SK-N-SH treated with all-trans-retinoic acid at 6 μM for 48 hours (cell line): ENCODE measurements at regions not wholly inside any gene's neighbourhood (a gene's known extent, or its start where the extent isn't known, plus 50 kb on each side); places are given as distances from the start of the nearest gene placed in this dataset.

Experiments used
- ATAC-seq: fragments of 200-7000 bp; cut with Tn5 transposase; 3 replicates; pipeline ENCODE4 v1.9.1; 2020; ENCODE audit warnings: mild to moderate bottlenecking, moderate library complexity
- BACH2 ChIP-seq: fragments of 250-450 bp; sonication (Bioruptor Pico); IDR thresholded peaks from 2 replicates; pipeline ENCODE4 v1.9.0; 2021; ENCODE audit warnings: mild to moderate bottlenecking, borderline replicate concordance
- CSDC2 ChIP-seq: fragments of 250-450 bp; sonication (Bioruptor Pico); IDR thresholded peaks from 2 replicates; pipeline ENCODE4 v1.5.0; 2020; ENCODE audit warnings: mild to moderate bottlenecking, moderate library complexity
- CSRNP3 ChIP-seq: fragments of 250-450 bp; sonication (Bioruptor Pico); IDR thresholded peaks from 2 replicates; pipeline ENCODE4 v1.5.1; 2021; ENCODE audit warnings: mild to moderate bottlenecking, moderate library complexity
- GLIS3 ChIP-seq: fragments of 250-450 bp; sonication (Bioruptor Pico); IDR thresholded peaks from 2 replicates; pipeline ENCODE4 v1.5.0; 2020; ENCODE audit warnings: mild to moderate bottlenecking, moderate library complexity
- OSR1 ChIP-seq: fragments of 250-450 bp; sonication (Bioruptor Pico); IDR thresholded peaks from 2 replicates; pipeline ENCODE4 v1.8.0; 2022; ENCODE audit warnings: moderate library complexity, mild to moderate bottlenecking, inconsistent platforms
- PATZ1 ChIP-seq: fragments of 250-450 bp; sonication (Bioruptor Pico); IDR thresholded peaks from 2 replicates; pipeline ENCODE4 v1.8.0; 2020; ENCODE audit warnings: mild to moderate bottlenecking, moderate library complexity, borderline replicate concordance
- PPARA ChIP-seq: fragments of 250-450 bp; sonication (Bioruptor Pico); IDR thresholded peaks from 2 replicates; pipeline ENCODE4 v1.5.0; 2020; ENCODE audit warnings: mild to moderate bottlenecking, borderline replicate concordance
- RARB ChIP-seq: fragments of 250-450 bp; sonication (Bioruptor Pico); IDR thresholded peaks from 2 replicates; pipeline ENCODE4 v1.8.0; 2021; ENCODE audit warnings: mild to moderate bottlenecking, moderate library complexity
- SNAI2 ChIP-seq: fragments of 250-450 bp; sonication (Bioruptor Pico); IDR thresholded peaks from 2 replicates; pipeline ENCODE4 v1.5.0; 2020; ENCODE audit warnings: mild to moderate bottlenecking, moderate library complexity
- TCF4 ChIP-seq: fragments of 250-450 bp; sonication (Bioruptor Pico); IDR thresholded peaks from 2 replicates; pipeline ENCODE4 v1.8.0; 2021; ENCODE audit warnings: mild to moderate bottlenecking, moderate library complexity, borderline replicate concordance
- TOX ChIP-seq: fragments of 250-450 bp; sonication (Bioruptor Pico); IDR thresholded peaks from 2 replicates; pipeline ENCODE4 v1.8.0; 2021; ENCODE audit warnings: mild to moderate bottlenecking, moderate library complexity, borderline replicate concordance
- ZC3H10 ChIP-seq: fragments of 250-450 bp; sonication (Bioruptor Pico); IDR thresholded peaks from 2 replicates; pipeline ENCODE4 v1.5.1; 2021; ENCODE audit warnings: mild to moderate bottlenecking, moderate library complexity
- ZFP30 ChIP-seq: fragments of 450-650 bp; formaldehyde crosslinking; IDR thresholded peaks from 2 replicates; pipeline ENCODE4 v1.5.0; 2022; ENCODE audit warnings: mild to moderate bottlenecking, moderate library complexity
- ZNF565 ChIP-seq: fragments of 450-650 bp; formaldehyde crosslinking; conservative IDR thresholded peaks from 2 replicates; pipeline ENCODE4 v1.5.0; 2020; ENCODE audit warnings: low read depth, mild to moderate bottlenecking, moderate library complexity
- ZNF70 ChIP-seq: fragments of 450-650 bp; formaldehyde crosslinking; IDR thresholded peaks from 2 replicates; pipeline ENCODE4 v1.5.0; 2020; ENCODE audit warnings: mild to moderate bottlenecking, moderate library complexity
- TF ChIP-seq, protein P1 (sequence below): fragments of 250-450 bp; sonication (Bioruptor Pico); IDR thresholded peaks from 2 replicates; pipeline ENCODE4 v1.5.1; 2020; ENCODE audit warnings: low read depth, mild to moderate bottlenecking, moderate library complexity
- TF ChIP-seq, protein P2 (sequence below): fragments of 250-450 bp; sonication (Bioruptor Pico); IDR thresholded peaks from 2 replicates; pipeline ENCODE4 v1.5.0; 2020; ENCODE audit warnings: mild to moderate bottlenecking, moderate library complexity
- TF ChIP-seq, protein P3 (sequence below): fragments of 250-450 bp; sonication (Bioruptor Pico); IDR thresholded peaks from 2 replicates; pipeline ENCODE4 v1.8.0; 2021; ENCODE audit warnings: low read depth, mild to moderate bottlenecking, moderate library complexity, borderline replicate concordance

GRCh38 chr4:123581802-123582201, 185.2 kb downstream of the SPRY1 start (continued):
- TF ChIP-seq PPARA (CRISPR knock-in tag): no peak
- TF ChIP-seq, protein P1, sequence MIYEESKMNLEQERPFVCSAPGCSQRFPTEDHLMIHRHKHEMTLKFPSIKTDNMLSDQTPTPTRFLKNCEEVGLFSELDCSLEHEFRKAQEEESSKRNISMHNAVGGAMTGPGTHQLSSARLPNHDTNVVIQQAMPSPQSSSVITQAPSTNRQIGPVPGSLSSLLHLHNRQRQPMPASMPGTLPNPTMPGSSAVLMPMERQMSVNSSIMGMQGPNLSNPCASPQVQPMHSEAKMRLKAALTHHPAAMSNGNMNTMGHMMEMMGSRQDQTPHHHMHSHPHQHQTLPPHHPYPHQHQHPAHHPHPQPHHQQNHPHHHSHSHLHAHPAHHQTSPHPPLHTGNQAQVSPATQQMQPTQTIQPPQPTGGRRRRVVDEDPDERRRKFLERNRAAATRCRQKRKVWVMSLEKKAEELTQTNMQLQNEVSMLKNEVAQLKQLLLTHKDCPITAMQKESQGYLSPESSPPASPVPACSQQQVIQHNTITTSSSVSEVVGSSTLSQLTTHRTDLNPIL (CRISPR knock-in tag): no peak
- no peak for TF ChIP-seq ZNF565 (CRISPR knock-in tag)

GRCh38 chr4:123583043-123583442, 186.4 kb downstream of the SPRY1 start:
- ATAC-seq: no peak

GRCh38 chr4:123585111-123585510, 188.5 kb downstream of the SPRY1 start:
- ATAC-seq: no peak
- no peak for TF ChIP-seq CSDC2 (CRISPR knock-in tag)
- TF ChIP-seq PATZ1 (CRISPR knock-in tag): no peak
- no peak for TF ChIP-seq GLIS3 (CRISPR knock-in tag)
- TF ChIP-seq, protein P2, sequence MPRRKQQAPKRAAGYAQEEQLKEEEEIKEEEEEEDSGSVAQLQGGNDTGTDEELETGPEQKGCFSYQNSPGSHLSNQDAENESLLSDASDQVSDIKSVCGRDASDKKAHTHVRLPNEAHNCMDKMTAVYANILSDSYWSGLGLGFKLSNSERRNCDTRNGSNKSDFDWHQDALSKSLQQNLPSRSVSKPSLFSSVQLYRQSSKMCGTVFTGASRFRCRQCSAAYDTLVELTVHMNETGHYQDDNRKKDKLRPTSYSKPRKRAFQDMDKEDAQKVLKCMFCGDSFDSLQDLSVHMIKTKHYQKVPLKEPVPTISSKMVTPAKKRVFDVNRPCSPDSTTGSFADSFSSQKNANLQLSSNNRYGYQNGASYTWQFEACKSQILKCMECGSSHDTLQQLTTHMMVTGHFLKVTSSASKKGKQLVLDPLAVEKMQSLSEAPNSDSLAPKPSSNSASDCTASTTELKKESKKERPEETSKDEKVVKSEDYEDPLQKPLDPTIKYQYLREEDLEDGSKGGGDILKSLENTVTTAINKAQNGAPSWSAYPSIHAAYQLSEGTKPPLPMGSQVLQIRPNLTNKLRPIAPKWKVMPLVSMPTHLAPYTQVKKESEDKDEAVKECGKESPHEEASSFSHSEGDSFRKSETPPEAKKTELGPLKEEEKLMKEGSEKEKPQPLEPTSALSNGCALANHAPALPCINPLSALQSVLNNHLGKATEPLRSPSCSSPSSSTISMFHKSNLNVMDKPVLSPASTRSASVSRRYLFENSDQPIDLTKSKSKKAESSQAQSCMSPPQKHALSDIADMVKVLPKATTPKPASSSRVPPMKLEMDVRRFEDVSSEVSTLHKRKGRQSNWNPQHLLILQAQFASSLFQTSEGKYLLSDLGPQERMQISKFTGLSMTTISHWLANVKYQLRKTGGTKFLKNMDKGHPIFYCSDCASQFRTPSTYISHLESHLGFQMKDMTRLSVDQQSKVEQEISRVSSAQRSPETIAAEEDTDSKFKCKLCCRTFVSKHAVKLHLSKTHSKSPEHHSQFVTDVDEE (CRISPR knock-in tag): no peak
- TF ChIP-seq PPARA (CRISPR knock-in tag): no peak
- no peak for TF ChIP-seq RARB (CRISPR knock-in tag)
- no peak for TF ChIP-seq ZFP30 (CRISPR knock-in tag)
- TF ChIP-seq, protein P1 (CRISPR knock-in tag): no peak

More at GRCh38 chr4:123583043-123583442, 186.4 kb downstream of the SPRY1 start:
- TF ChIP-seq, protein P3, sequence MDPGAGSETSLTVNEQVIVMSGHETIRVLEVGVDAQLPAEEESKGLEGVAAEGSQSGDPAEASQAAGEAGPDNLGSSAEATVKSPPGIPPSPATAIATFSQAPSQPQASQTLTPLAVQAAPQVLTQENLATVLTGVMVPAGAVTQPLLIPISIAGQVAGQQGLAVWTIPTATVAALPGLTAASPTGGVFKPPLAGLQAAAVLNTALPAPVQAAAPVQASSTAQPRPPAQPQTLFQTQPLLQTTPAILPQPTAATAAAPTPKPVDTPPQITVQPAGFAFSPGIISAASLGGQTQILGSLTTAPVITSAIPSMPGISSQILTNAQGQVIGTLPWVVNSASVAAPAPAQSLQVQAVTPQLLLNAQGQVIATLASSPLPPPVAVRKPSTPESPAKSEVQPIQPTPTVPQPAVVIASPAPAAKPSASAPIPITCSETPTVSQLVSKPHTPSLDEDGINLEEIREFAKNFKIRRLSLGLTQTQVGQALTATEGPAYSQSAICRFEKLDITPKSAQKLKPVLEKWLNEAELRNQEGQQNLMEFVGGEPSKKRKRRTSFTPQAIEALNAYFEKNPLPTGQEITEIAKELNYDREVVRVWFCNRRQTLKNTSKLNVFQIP (CRISPR knock-in tag): no peak
- no peak for TF ChIP-seq ZNF70
- no peak for TF ChIP-seq ZC3H10
- no peak for TF ChIP-seq BACH2 (CRISPR knock-in tag)
- TF ChIP-seq OSR1: no peak
- TF ChIP-seq CSDC2 (CRISPR knock-in tag): no peak
- TF ChIP-seq TOX (CRISPR knock-in tag): no peak
- TF ChIP-seq GLIS3 (CRISPR knock-in tag): no peak
- no peak for TF ChIP-seq CSRNP3 (CRISPR knock-in tag)
- no peak for TF ChIP-seq SNAI2 (CRISPR knock-in tag)
- TF ChIP-seq, all 23 proteins: peak for 0

- ATAC-seq: peak; percentile 90
- TF ChIP-seq TOX (CRISPR knock-in tag): no peak
- TF ChIP-seq ZC3H10: no peak
- TF ChIP-seq PATZ1 (CRISPR knock-in tag): no peak
- TF ChIP-seq TCF4 (CRISPR knock-in tag): peak; percentile 57; the same call in 1 of the 2 replicates
- TF ChIP-seq CSRNP3 (CRISPR knock-in tag): no peak
Measured at GRCh38 chr4:123587983-123588494, 191.4 kb downstream of the SPRY1 start.
